ENCODE measurements at regions not wholly inside any gene's neighbourhood (a gene's known extent, or its start where the extent isn't known, plus 50 kb on each side); places are given as distances from the start of the nearest gene placed in this dataset.

DNA sequence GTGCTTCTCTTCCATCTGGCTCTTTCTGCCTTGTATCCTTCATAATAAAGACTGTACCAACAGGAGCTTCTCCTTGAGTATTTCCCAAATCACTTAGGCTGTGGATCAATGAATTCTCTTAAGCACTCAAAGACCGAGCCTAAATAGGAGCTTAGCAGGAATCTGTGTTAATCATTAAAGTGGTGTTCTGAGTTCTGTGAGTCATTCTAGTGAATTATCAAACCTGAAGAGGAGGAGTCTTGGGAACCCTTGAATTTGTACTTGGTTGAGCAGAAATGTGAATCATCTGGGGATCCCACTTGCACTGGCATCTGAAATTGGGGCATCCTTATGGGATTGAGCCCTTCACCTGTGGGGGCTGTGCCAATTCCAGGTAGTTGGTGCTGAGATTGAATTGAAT is 946.2 kb downstream of the BCL11B start:
- intact Hi-C loops (cut with micrococcal nuclease) (no loop called here), dilution Hi-C loops (cut with HindIII; ENCODE audit: low sequenced_read_pairs, unreplicated experiment) (no loop called here), in situ Hi-C loops (cut with MboI; ENCODE audit: low sequenced_read_pairs) (no loop called here)
- no peak overlapping the region for H2AK9ac ChIP-seq (replicated peaks; ENCODE audit: low read depth, low read length, poor library complexity)
- H2AK5ac ChIP-seq (ENCODE audit: low read depth, low read length): no peak overlapping the region
- H3K14ac ChIP-seq (replicated peaks; ENCODE audit: low read depth, low read length): no peak overlapping the region
- H4K20me1 ChIP-seq (ENCODE audit: insufficient read depth, low read length): no peaks in the 10 kb centered on the region
- no peak overlapping the region for H2BK5ac ChIP-seq (ENCODE audit: low read depth, low read length, poor library complexity, severe bottlenecking)
- ChIA-PET CTCF (no interaction called here), POLR2A (ENCODE audit: unreplicated experiment) (no interaction called here)
- no peak overlapping the region for H3K18ac ChIP-seq (ENCODE audit: low read depth, low read length)
- H3K36me3 ChIP-seq (ENCODE audit: control insufficient read depth, insufficient read depth, low read length): no peaks in the 10 kb centered on the region
- no peak overlapping the region for H4K8ac ChIP-seq (ENCODE audit: low read depth in 2 of 2, low read length in 2 of 2)
- no peak overlapping the region for H3K4ac ChIP-seq (ENCODE audit: low read depth, low read length)
- no peak overlapping the region for H4K91ac ChIP-seq (ENCODE audit: insufficient read depth, low read depth, low read length)
- DNase-seq (no peak), ATAC-seq (ENCODE audit: low read depth) (no peak)
- H2BK20ac ChIP-seq (ENCODE audit: low read depth, low read length): no peak overlapping the region
- no peak overlapping the region for H3K56ac ChIP-seq (ENCODE audit: extremely low read depth, insufficient read depth, low read length)
- H3K27ac ChIP-seq (ENCODE audit: insufficient read depth, low read length): no peak overlapping the region
- no peak overlapping the region for H2BK15ac ChIP-seq (ENCODE audit: low read depth, low read length)
- H2BK120ac ChIP-seq (ENCODE audit: low read depth, low read length): no peak overlapping the region
- peaks cover 13% of the 10 kb centered on the region for H3K9me3 ChIP-seq (ENCODE audit: control insufficient read depth, insufficient read depth, low read length)
- no peaks in the 10 kb centered on the region for H3K4me1 ChIP-seq (ENCODE audit: control insufficient read depth, insufficient read depth, low read length)
- H3K79me1 ChIP-seq (ENCODE audit: low read depth in 1 of 2, low read length in 2 of 2): no peaks in the 10 kb centered on the region
- H3K27me3 ChIP-seq (ENCODE audit: control insufficient read depth, insufficient read depth, low read length): no peaks in the 10 kb centered on the region
- WGBS, 2 experiments (ENCODE audit: extremely low coverage in 2 of 2, insufficient read length in 1 of 2): no CpG with 5 or more reads among the region's 1 CpG
- no peak overlapping the region for H3K23ac ChIP-seq (ENCODE audit: low read depth, low read length)
- no peak overlapping the region for H3K9ac ChIP-seq (ENCODE audit: low read depth, low read length)
- H2AFZ ChIP-seq (replicated peaks; ENCODE audit: low read length, poor library complexity): no peak overlapping the region
- H3K4me2 ChIP-seq (ENCODE audit: low read depth, low read length): no peak overlapping the region
- H3K9me1 ChIP-seq (ENCODE audit: insufficient read depth, low read length): no peaks in the 10 kb centered on the region
- TF ChIP-seq ELK1 (IDR thresholded peaks at IDR 0.05; ENCODE audit: borderline replicate concordance, low read depth, low read length) (no peak), MAFK (IDR thresholded peaks at IDR 0.05; ENCODE audit: low read depth, low read length) (no peak), BHLHE40 (IDR thresholded peaks at IDR 0.05; ENCODE audit: low read depth, low read length) (no peak), RCOR1 (IDR thresholded peaks at IDR 0.05; ENCODE audit: insufficient replicate concordance, low read length) (no peak), CTCF (conservative IDR thresholded peaks at IDR 0.05; ENCODE audit: low read depth, low read length) (no peak), RAD21 (IDR thresholded peaks at IDR 0.05; ENCODE audit: low read length) (no peak), SMC3 (IDR thresholded peaks at IDR 0.05; ENCODE audit: low read depth, low read length) (no peak), FOS (IDR thresholded peaks at IDR 0.05; ENCODE audit: low read depth, low read length) (no peak), POLR2A (IDR thresholded peaks at IDR 0.05; ENCODE audit: low read depth, low read length) (no peak), MAZ (IDR thresholded peaks at IDR 0.05; ENCODE audit: borderline replicate concordance, low read depth, low read length) (no peak), RFX5 (IDR thresholded peaks at IDR 0.05; ENCODE audit: low read depth, low read length) (no peak), USF2 (IDR thresholded peaks at IDR 0.05; ENCODE audit: low read depth, low read length) (no peak), CEBPB (IDR thresholded peaks at IDR 0.05; ENCODE audit: low read depth, low read length) (no peak), NFE2L2 (IDR thresholded peaks at IDR 0.05; ENCODE audit: low read depth, low read length) (no peak), MXI1 (IDR thresholded peaks at IDR 0.05; ENCODE audit: borderline replicate concordance, low read depth, low read length) (no peak)
- no peak overlapping the region for H3K4me3 ChIP-seq (ENCODE audit: insufficient read depth, low read depth, low read length)
- no peak overlapping the region for H4K5ac ChIP-seq (ENCODE audit: low read depth, low read length)
- BruUV-seq (replicated peaks): no TSS peak

Data from IMR-90 (cell line).